ENCODE measurements at regions not wholly inside any gene's neighbourhood (a gene's known extent, or its start where the extent isn't known, plus 50 kb on each side); places are given as distances from the start of the nearest gene placed in this dataset.

GRCh38 chr10:28733647-28734046 is 56.3 kb downstream of the BAMBI start:
- Histone ChIP-seq H4K20me1 (replicated peaks; ENCODE audit: insufficient read depth) (no peaks in the 10 kb centered on the region), H3K79me2 (replicated peaks; ENCODE audit: insufficient read depth) (no peaks in the 10 kb centered on the region), H3F3A (replicated peaks; ENCODE audit: low read depth) (no peaks in the 10 kb centered on the region), H3K27ac (ENCODE audit: low read depth) (no peak overlapping the region), H3K4me1 (ENCODE audit: insufficient read depth) (no peaks in the 10 kb centered on the region), H3K27me3 (ENCODE audit: insufficient read depth) (no peaks in the 10 kb centered on the region), H2AFZ (no peak overlapping the region), H3K9me2 (ENCODE audit: insufficient read depth) (0 out of 2 replicates have a peak, but pooled peaks cover 7% of the 10 kb centered on the region), H3K4me2 (no peak overlapping the region), H3K36me3 (ENCODE audit: insufficient read depth) (no peaks in the 10 kb centered on the region), H3K4me3 (no peak overlapping the region)
- Mint-ChIP-seq H3K27me3 (ENCODE audit: insufficient read depth, low read depth, poor library complexity) (peaks cover 5% of the 10 kb centered on the region), H3K4me1 (no peaks in the 10 kb centered on the region; the same call in 2 of the 3 replicates), H3K27ac (no peak overlapping the region), H3K4me3 (no peak overlapping the region), H3K9me3 (0 out of 3 replicates have a peak, but pooled peaks cover 3% of the 10 kb centered on the region), H3K36me3 (ENCODE audit: low read depth) (no peaks in the 10 kb centered on the region; the same call in 2 of the 3 replicates)
- no peak for ATAC-seq
- TF ChIP-seq ZNF114 (CRISPR knock-in tag; IDR thresholded peaks at IDR 0.05) (no peak), NANOG (IDR thresholded peaks at IDR 0.05; ENCODE audit: borderline replicate concordance) (no peak), CREB1 (CRISPR knock-in tag; IDR thresholded peaks at IDR 0.05; ENCODE audit: low read depth) (no peak), CTCF (conservative IDR thresholded peaks at IDR 0.05; ENCODE audit: low read depth in 2 of 2) (no peak), REST (IDR thresholded peaks at IDR 0.05; ENCODE audit: unreplicated experiment) (no peak), JUNB (IDR thresholded peaks at IDR 0.05; ENCODE audit: unreplicated experiment) (no peak), EZH2 (IDR thresholded peaks at IDR 0.05; ENCODE audit: low read depth, unreplicated experiment) (no peak), POLR2AphosphoS5 (IDR thresholded peaks at IDR 0.05; ENCODE audit: low read depth) (no peak), EZH2phosphoT487 (IDR thresholded peaks at IDR 0.05; ENCODE audit: unreplicated experiment) (no peak), ZNF462 (CRISPR knock-in tag; IDR thresholded peaks at IDR 0.05) (no peak), STAT1 (IDR thresholded peaks at IDR 0.05; ENCODE audit: unreplicated experiment) (no peak), ZNF331 (CRISPR knock-in tag; IDR thresholded peaks at IDR 0.05; ENCODE audit: low read depth) (no peak), ETS1 (IDR thresholded peaks at IDR 0.05) (no peak)
- no peak for DNase-seq (ENCODE audit: low spot score)

Measured in GM23338 (cell line).